Ishikawa (cell line): ENCODE measurements at regions not wholly inside any gene's neighbourhood (a gene's known extent, or its start where the extent isn't known, plus 50 kb on each side); places are given as distances from the start of the nearest gene placed in this dataset.

ENCODE experiments used
- CEBPB ChIP-seq: IDR thresholded peaks from 2 replicates; pipeline ENCODE4 v1.6.1; 2012
- CREB1 ChIP-seq: IDR thresholded peaks from 2 replicates; pipeline ENCODE4 v1.6.1; 2012; ENCODE audit warnings: low read depth
- EGR1 ChIP-seq: IDR thresholded peaks from 2 replicates; pipeline ENCODE4 v1.6.1; 2012
- EP300 ChIP-seq: IDR thresholded peaks from 2 replicates; pipeline ENCODE4 v1.6.1; 2012; ENCODE audit warnings: borderline replicate concordance
- FOXM1 ChIP-seq: IDR thresholded peaks from 2 replicates; pipeline ENCODE4 v1.6.1; 2012; ENCODE audit warnings: low read depth, borderline replicate concordance
- NFIC ChIP-seq: IDR thresholded peaks from 2 replicates; pipeline ENCODE4 v1.6.1; 2012
- RAD21 ChIP-seq: IDR thresholded peaks from 2 replicates; pipeline ENCODE4 v1.6.1; 2012; ENCODE audit warnings: low read depth
- TAF1 ChIP-seq: IDR thresholded peaks from 2 replicates; pipeline ENCODE4 v1.6.1; 2012; ENCODE audit warnings: low read depth, mild to moderate bottlenecking
- TCF12 ChIP-seq: IDR thresholded peaks from 2 replicates; pipeline ENCODE4 v1.6.1; 2012; ENCODE audit warnings: low read depth
- TEAD4 ChIP-seq: IDR thresholded peaks from 2 replicates; pipeline ENCODE4 v1.6.1; 2012
- YY1 ChIP-seq: IDR thresholded peaks from 2 replicates; pipeline ENCODE4 v1.6.1; 2012; ENCODE audit warnings: low read depth
- ZBTB7A ChIP-seq: IDR thresholded peaks from 2 replicates; pipeline ENCODE4 v1.6.1; 2012; ENCODE audit warnings: low read depth
- TF ChIP-seq, protein P1 (sequence below): IDR thresholded peaks from 2 replicates; pipeline ENCODE4 v1.6.1; 2012; ENCODE audit warnings: low read depth, mild to moderate bottlenecking
- TF ChIP-seq, protein P2 (sequence below): IDR thresholded peaks from 2 replicates; pipeline ENCODE4 v1.6.1; 2012
- TF ChIP-seq, protein P3 (sequence below): IDR thresholded peaks from 2 replicates; pipeline ENCODE4 v1.6.1; 2012

DNA sequence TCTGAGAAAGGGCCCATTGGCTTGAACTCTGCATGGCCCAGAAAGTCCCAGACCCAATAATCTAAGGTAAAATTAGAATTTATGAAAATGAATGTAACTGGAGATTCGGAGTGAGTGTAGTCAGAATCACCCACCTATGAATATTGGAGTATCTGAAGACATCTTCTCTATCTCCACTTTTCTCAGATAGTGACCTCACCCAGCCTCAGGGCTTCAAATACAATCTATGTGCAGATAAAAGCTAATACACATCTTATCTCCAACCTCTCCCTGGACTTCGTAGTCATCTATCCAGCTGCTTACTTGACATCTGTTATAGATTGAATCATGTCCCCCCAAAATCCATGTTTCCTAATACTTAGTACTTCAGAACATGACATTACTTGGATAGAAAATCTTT, 263.2 kb downstream of the RAD51AP2 start:
- TF ChIP-seq, protein P1, sequence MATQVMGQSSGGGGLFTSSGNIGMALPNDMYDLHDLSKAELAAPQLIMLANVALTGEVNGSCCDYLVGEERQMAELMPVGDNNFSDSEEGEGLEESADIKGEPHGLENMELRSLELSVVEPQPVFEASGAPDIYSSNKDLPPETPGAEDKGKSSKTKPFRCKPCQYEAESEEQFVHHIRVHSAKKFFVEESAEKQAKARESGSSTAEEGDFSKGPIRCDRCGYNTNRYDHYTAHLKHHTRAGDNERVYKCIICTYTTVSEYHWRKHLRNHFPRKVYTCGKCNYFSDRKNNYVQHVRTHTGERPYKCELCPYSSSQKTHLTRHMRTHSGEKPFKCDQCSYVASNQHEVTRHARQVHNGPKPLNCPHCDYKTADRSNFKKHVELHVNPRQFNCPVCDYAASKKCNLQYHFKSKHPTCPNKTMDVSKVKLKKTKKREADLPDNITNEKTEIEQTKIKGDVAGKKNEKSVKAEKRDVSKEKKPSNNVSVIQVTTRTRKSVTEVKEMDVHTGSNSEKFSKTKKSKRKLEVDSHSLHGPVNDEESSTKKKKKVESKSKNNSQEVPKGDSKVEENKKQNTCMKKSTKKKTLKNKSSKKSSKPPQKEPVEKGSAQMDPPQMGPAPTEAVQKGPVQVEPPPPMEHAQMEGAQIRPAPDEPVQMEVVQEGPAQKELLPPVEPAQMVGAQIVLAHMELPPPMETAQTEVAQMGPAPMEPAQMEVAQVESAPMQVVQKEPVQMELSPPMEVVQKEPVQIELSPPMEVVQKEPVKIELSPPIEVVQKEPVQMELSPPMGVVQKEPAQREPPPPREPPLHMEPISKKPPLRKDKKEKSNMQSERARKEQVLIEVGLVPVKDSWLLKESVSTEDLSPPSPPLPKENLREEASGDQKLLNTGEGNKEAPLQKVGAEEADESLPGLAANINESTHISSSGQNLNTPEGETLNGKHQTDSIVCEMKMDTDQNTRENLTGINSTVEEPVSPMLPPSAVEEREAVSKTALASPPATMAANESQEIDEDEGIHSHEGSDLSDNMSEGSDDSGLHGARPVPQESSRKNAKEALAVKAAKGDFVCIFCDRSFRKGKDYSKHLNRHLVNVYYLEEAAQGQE, result no peak
- TF ChIP-seq FOXM1 (no peak), CREB1 (no peak), TCF12 (no peak), ZBTB7A (no peak), NFIC (no peak), EP300 (no peak), CEBPB (no peak), TAF1 (no peak), RAD21 (no peak)
- TF ChIP-seq, protein P2, sequence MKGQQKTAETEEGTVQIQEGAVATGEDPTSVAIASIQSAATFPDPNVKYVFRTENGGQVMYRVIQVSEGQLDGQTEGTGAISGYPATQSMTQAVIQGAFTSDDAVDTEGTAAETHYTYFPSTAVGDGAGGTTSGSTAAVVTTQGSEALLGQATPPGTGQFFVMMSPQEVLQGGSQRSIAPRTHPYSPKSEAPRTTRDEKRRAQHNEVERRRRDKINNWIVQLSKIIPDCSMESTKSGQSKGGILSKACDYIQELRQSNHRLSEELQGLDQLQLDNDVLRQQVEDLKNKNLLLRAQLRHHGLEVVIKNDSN, result no peak
- TF ChIP-seq, protein P3, sequence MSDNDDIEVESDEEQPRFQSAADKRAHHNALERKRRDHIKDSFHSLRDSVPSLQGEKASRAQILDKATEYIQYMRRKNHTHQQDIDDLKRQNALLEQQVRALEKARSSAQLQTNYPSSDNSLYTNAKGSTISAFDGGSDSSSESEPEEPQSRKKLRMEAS, result no peak

DNA sequence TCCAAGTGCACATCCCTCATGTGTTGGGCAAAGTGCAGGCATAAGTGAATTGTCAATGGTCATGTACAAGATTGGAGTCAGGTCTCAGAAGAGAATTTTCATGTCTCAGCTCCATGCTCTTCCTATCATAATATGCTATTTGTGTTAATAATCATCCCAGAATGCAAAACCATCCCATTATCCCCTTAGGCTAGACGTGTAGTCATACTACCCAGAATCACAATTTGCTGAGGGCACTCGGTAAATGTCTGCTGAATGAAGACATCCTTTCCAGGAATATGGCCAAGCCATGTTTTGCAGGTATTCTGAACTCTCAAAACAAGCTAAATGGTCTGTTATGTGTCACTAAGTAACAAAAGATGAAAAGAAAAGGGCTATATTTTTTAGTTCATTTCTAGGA, 263.8 kb downstream of the RAD51AP2 start:
- TF ChIP-seq, protein P3, result no peak
- TF ChIP-seq FOXM1 (no peak), RAD21 (no peak), CEBPB (no peak), EP300 (no peak), ZBTB7A (no peak), CREB1 (no peak), TAF1 (no peak)
- TF ChIP-seq, protein P1, result no peak

DNA sequence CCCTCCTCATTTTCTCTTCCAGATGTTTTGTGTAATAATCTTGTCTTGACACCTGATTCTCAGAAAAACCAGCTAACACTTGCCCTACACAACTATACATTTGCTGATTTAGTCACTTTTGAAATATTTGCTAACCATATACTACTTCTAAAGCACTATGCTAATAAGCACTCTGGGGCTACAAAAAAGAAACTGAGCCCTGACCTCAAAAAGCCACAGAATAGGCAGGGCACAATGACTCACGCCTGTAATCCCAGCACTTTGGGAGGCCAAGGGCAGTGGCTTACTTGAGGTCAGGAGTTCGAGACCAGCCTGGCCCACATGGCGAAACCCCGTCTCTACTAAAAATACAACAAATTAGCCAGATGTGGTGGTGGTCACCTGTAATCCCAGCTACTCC, 266.0 kb downstream of the RAD51AP2 start:
- TF ChIP-seq TAF1 (no peak), EP300 (no peak), RAD21 (no peak), CREB1 (no peak), EGR1 (no peak), YY1 (no peak), TEAD4 (no peak), TCF12 (no peak)
- TF ChIP-seq, protein P3, result no peak

DNA sequence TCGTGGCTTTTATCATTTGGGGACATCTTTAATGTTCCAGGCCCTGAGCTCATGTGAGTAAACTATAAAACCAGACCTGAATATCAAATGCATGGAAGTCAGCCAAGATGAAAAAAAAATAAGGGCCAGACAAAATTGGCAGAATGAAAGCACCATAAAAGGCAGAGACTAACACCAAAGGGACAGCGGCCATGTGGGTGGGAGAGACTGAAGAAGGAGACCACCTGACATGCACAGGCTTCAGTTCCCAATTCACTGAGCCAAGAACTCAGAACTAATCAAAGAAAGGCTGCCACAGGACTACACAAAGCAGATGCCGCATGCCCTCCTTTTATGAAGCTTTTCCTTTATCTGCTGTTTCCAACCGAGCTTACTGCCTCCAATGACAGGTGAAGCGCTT, 267.1 kb downstream of the RAD51AP2 start:
- TF ChIP-seq EGR1 (no peak), CEBPB (no peak), EP300 (no peak), FOXM1 (no peak), CREB1 (no peak)

DNA sequence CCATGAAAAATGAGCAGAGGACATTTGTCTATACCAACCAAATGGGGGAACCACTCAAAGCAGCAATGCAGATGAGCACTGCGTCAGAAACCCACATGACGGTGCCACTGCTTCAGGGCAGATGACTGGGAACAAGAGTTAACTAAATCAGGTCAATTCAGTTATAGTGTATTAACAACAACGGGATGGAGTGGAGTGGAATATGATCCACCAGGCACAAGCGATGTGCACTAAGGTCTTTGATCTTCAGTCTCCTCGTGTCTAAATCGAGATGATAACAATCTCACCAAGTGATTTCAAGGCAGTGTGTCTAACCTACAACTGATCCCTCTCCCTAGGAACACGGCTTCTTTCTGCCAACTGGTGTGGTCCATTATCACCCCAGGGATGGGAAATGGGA, 269.0 kb downstream of the RAD51AP2 start:
- no peak for TF ChIP-seq TCF12
- TF ChIP-seq, protein P1, result no peak
- no peak for TF ChIP-seq CEBPB
- TF ChIP-seq FOXM1, result no peak
- no peak for TF ChIP-seq ZBTB7A
